GM19025 (cell line): ENCODE measurements at regions not wholly inside any gene's neighbourhood (a gene's known extent, or its start where the extent isn't known, plus 50 kb on each side); places are given as distances from the start of the nearest gene placed in this dataset.
"Not testable (repeated sequence)": the region's sequence is repeated elsewhere in the genome, so short reads cannot be mapped to it uniquely, and the experiment has no call there.

ENCODE experiments used
- ATAC-seq: cut with Tn5 transposase; IDR thresholded peaks from one replicate; pipeline ENCODE4 v1.9.1; 2021; ENCODE audit warnings: mild to moderate bottlenecking, low read depth, moderate library complexity; ENCODE audit not compliant: unreplicated experiment

DNA sequence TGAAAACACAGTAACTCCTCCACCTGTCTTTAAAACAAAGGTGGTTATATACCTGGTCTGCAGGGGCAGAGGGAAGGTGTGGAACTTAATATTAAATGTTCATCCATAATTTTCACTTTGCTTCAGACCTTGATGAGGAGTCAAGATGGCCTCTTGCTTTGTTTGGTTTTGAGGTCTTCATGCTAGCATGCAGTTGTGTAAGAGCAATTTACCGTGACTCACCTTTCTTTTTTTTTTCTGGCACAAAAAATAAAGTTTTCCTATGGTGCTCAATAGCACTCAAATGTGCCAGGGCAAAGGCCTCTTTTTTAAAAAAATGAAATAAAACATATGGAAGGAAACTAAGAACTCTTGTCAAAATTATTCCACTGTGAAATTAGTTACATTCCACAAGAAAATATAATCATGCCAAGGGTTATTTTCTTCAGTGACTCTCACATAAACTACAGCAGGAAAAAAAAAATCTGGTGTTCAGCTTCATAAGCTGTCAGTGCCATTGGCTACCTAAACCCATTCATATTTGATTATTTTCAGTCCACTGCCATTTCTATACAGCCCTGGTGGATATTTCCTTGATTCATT is 128.2 kb downstream of the SLC7A11 start:
- ATAC-seq = no peak

DNA sequence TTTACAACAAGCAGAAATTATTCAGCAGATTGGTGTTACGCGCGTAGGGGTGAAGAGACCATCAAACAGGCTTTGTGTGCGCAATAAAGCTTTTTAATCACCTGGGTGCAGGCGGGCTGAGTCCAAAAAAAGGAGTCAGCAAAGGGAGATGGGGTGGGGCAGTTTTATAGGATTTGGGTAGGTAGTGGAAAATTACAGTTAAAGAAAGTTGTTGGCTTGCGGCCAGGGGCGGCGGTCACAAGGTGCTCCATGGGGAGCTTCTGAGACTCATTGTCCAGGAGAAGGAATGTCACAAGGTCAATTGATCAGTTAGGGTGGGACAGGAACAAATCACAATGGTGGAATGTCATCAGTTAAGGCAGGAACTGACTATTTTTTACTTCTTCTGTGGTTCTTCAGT is 129.3 kb downstream of the SLC7A11 start:
- ATAC-seq = not testable (repeated sequence)

DNA sequence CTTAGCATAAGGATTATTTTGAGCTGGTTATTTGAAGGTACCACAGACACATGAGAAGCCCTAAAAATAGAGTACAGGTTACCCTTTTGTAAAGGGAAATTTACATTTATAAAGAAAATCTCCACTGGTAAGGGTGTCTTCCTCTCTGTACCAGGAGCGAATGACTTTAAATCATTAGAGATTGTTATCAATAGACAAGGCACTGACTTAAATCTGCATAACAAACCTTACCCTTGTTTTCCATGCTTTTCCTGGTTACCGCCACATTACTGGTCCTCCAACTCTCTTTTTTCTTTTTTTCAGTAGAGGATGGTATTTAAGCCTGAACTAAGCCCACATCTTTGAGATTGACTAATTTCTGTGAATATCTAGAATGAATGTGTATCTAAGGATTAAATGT is 129.8 kb downstream of the SLC7A11 start:
- ATAC-seq = no peak

GRCh38 chr4:138111462-138112000 is 130.6 kb downstream of the SLC7A11 start:
- ATAC-seq = no peak

GRCh38 chr4:138110815-138111214 is 131.3 kb downstream of the SLC7A11 start:
- no peak for ATAC-seq

GRCh38 chr4:138107023-138107422 is 135.1 kb downstream of the SLC7A11 start:
- no peak for ATAC-seq

- ATAC-seq = no peak
Observed at GRCh38 chr4:138105331-138105730, 136.8 kb downstream of the SLC7A11 start.

DNA sequence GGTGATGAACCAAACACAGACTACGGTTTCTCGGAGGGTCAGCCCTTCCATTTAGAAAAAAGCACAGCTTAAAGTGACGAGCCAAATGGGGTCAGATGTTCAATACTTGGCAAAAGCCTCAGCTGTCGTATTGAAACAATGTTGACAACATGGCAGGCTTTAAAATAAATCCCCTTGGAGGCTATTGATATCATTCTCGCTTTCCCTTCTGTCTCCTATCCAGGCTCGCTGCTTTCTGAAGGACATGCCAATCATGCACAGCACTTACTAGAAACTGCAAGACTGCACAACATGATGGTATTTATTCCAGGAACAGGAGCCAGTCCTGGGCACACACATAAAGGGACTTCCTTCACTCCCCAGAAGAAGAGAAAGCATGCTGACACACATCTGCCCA is 137.9 kb downstream of the SLC7A11 start:
- no peak for ATAC-seq

DNA sequence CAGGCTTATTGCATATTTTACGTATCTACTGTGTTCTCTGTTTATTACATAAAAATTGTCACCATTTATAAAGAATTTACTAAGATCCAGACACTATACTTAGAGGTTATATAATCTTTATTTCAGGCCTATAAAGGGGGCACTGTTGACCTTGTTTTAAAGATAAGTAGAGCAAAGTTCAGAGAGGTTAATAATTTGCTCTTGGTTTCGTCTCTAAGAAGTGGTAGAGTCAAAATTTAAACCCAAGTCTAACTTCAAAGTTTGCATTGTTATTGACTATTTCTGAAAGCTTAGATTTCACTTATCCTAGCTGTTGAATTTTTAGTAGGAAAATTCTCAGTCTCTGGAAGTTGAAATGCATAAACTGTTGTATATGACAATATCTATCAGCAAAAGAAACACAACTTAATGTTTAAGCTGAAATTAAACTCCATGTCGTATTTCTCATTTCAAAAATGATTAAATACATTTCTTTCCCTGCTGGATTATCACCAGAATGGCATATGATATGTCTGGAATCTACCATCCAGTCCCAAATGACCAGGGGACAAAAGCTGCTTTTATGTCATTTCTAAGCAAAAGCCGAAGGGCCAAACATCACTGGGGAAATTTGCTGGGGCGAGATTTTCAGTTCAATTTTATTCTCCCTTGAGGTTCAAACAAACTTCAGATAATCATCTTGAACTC is 138.4 kb downstream of the SLC7A11 start:
- ATAC-seq = no peak

DNA sequence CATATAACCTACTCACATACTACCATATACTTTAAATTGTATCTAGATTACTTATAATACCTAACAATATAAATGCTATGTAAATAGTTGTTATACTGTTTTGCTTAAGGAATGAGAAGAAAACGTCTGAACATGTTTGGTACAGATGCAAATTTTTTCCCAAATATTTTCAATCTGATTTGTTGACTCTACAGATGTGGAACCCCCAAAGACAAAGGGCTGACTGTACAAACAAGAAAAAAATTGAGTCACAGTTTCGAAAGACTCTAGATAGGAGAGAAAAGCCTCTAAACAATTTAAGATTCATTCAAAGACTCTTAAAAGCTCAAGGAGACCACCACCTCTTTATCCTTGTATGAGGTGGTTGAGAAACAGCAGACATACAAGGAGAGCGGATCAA is 142.8 kb downstream of the SLC7A11 start:
- no peak for ATAC-seq

DNA sequence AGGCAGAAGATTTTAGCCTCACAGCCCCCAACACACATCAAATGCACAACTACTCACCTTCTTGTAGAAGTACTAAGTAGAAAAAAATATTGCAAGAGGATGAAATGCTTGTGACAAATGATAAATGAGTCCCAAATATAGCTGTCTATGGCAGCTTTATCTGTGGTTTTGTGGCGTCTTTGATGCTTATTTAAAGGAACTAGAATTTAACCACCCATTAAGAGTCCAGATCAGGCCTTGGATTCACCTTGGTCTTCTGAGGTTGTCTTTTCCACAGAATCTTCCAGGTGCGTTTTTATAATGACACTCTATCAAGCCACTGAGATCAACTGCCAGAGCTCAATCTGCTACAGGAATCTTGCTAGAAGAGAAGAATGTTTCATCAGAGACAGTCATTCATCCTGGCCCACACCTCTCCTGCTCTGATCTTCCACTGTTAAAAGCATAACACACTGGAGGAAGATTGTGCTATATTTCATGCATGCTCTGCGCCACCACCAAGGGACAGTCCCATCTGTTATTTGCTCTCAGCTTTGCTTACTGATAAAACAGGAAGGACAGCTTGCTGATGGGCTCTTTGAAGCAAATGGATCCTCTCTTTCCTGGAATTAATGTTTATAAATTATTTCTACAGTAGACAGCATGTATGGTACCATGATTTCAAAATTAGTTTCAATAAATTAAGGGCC is 144.1 kb downstream of the SLC7A11 start:
- ATAC-seq = no peak

DNA sequence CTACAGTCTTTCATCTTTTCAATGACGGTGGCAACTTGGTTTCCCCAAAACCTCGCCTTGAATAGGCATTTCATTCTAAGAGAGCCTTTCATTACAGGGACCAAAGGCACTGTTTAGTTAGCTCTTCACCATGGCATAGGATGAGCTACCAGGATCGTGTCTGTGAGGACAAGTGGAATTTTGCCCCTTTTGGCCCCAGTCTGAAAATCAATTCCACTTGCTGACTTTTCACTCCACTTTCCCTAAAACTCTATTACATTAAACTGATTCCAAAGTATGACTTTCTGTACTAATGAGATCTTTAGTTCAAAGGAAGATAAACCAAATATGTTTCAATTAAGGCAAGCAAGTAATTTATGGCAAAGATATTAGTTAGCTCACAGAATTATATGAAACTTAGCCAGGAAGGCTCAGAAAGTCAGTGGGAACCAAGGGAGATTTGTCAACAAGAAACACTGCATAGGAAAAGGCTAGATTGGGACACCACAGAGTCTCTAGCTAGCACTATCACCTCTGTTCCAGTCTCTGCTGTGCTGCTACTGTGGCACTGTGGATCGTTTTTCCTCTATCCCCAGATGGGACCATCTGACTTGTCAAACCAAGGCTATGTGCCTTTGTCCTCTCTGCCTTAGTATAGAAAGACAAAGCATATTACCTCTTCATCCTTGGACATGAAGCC is 145.6 kb downstream of the SLC7A11 start:
- no peak for ATAC-seq

- ATAC-seq = no peak
Observed at GRCh38 chr4:138095378-138095777, 146.8 kb downstream of the SLC7A11 start.

DNA sequence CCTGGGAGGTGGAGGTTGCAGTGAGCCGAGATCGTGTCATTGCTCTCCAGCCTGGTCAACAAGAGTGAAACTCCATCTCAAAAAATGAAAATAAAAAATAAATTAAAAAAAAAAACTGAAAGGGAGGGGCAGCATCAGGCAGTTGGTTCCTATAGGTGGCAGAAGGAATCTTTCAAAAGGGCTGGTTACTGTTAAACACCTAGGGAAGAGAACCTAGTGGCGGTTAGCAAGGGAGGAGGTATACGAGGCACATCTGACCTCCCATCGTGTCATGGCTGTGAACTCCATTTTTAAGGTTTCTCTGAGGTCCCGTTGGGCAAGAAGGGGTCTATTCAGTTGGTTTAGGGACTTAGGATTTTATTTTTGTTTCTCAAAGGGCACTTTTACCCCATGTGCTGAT is 150.1 kb downstream of the SLC7A11 start:
- no peak for ATAC-seq

- ATAC-seq = no peak
Observed at GRCh38 chr4:138090918-138091676, 151.1 kb downstream of the SLC7A11 start.

DNA sequence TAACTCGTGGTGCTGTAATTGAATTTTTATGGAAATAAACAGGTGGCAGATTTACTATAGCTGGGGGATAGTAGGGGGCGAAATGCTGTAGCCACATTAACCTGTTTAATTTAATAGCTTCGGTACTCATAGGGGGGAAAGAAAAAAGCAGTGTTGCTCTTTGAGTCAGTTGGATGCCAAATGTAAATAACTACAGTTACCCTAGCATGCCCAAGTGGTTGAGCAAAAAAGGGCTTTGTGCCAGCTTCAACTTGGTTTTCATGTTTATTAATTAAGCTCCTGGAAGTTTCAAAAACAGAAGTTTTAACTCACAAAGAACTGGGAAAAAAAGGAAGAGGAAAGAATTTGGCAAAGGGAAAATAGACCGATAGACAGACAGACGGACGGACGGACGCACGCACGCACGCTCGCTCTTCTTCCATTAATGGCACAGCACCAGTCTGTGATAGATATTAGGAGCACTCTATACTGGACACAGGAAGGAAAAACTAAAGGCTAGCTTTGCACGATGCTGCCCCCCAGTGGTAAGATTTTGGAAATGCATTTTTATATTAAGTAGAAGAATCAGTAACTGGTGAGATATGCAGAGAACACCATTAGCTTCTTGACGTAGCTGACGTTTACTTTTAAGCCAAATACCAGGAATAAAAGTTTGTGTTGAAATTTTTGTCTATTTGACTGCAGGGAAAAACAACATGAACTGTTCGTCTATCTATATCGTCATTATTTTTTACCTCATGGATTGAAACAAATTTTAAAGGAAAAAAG is 151.8 kb downstream of the SLC7A11 start:
- ATAC-seq = peak; percentile 90

- no peak for ATAC-seq
Observed at GRCh38 chr4:138088449-138089208, 153.5 kb downstream of the SLC7A11 start.

DNA sequence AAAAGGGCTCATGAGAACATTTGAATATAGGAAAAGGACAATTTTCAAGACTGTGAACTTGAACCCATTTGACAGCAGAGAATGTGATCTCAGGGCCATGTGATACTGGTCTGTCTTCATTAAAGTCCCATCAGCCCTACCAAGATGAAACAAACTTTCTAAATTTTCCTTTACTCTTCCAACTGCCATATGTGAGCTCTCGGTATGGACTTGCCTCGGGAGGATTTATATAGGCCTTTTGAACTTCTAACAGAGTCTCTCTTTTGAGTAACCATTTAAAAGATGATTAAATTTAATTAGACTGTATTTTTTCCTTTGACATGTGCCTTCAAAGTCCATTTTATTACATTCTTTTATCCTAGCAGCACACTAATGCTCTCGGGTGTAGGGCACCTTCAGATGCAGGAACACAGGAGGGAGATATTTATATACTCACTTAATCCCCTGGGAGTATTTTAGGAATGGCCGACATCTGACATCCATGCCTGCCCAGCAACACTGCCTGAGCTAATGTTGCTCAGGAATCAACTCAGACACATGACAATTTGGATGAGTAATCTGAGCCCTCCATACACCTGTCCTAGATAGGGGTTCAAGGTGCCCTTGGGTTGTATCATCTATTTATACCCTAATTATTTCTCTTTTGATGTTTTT is 155.0 kb downstream of the SLC7A11 start:
- ATAC-seq = no peak
